D721Med (cell line): ENCODE measurements at regions not wholly inside any gene's neighbourhood (a gene's known extent, or its start where the extent isn't known, plus 50 kb on each side); places are given as distances from the start of the nearest gene placed in this dataset.

ENCODE experiments used
- DNase-seq: peaks from one replicate; pipeline ENCODE4 v3.0.0; 2011; ENCODE audit warnings: low spot score; ENCODE audit not compliant: insufficient read length
- FAIRE-seq: peaks from 2 replicates; lab custom pipeline; 2011; peaks lifted over from hg19 to GRCh38; lab: Jason Lieb, UNC
- TF ChIP-seq, protein P1 (sequence below): IDR thresholded peaks from 2 replicates; pipeline ENCODE4 v1.5.1; 2012; ENCODE audit warnings: mild to moderate bottlenecking, control low read depth; ENCODE audit not compliant: insufficient read depth; ENCODE audit errors: missing control alignments

DNA sequence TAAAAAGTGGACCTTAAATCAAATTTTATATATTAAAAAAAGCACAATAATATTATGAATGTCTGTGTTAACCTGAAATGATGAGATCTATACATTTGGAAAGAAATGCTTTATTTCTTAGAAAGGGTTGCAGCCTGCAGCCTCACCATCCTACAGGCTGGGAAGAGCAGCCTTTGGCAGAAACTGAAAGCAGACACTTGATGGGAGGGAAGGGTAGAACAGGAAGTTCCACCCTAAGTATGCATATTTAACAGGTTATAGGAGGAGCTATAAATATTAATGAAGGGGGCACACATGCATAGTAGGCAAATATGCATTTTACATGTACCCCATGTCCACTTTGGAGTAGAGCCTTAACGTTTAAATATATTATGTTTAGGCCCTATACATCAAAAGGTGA is 498.0 kb downstream of the FLRT2 start:
- FAIRE-seq (no peak), DNase-seq (no peak)
- TF ChIP-seq, protein P1, sequence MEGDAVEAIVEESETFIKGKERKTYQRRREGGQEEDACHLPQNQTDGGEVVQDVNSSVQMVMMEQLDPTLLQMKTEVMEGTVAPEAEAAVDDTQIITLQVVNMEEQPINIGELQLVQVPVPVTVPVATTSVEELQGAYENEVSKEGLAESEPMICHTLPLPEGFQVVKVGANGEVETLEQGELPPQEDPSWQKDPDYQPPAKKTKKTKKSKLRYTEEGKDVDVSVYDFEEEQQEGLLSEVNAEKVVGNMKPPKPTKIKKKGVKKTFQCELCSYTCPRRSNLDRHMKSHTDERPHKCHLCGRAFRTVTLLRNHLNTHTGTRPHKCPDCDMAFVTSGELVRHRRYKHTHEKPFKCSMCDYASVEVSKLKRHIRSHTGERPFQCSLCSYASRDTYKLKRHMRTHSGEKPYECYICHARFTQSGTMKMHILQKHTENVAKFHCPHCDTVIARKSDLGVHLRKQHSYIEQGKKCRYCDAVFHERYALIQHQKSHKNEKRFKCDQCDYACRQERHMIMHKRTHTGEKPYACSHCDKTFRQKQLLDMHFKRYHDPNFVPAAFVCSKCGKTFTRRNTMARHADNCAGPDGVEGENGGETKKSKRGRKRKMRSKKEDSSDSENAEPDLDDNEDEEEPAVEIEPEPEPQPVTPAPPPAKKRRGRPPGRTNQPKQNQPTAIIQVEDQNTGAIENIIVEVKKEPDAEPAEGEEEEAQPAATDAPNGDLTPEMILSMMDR = no peak

GRCh38 chr14:86027144-86027543 is 497.2 kb downstream of the FLRT2 start:
- DNase-seq (no peak), FAIRE-seq (no peak)
- TF ChIP-seq, protein P1 = no peak

GRCh38 chr14:86022031-86022629 is 492.2 kb downstream of the FLRT2 start:
- DNase-seq (no peak), FAIRE-seq (no peak)
- TF ChIP-seq, protein P1 = no peak

DNA sequence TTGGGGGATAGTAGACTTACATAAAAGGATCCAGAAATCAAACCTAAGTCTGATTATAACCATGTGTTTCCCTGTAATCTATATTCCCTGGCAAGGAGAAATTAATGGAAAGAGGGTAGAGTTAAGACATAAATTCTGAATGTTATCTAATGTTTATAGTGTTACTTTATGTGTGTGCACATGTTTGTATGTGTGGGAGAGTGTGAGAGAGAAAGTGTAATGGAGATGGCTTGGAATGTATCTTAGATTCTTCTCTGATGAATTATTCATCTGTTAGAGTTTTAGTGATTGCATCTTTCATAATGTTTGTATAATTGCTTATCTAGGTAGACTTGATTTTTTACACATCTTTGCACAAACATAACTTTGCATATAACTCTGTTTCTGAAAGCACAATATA is 490.9 kb downstream of the FLRT2 start:
- TF ChIP-seq, protein P1 = no peak
- no peak for FAIRE-seq
- no peak for DNase-seq

- TF ChIP-seq, protein P1 = no peak
- no peak for DNase-seq
- no peak for FAIRE-seq
Measured at GRCh38 chr14:86015941-86016340, 486.0 kb downstream of the FLRT2 start.

- FAIRE-seq (no peak), DNase-seq (no peak)
- TF ChIP-seq, protein P1 = no peak
Measured at GRCh38 chr14:86015511-86015910, 485.6 kb downstream of the FLRT2 start.

GRCh38 chr14:86013641-86014040 is 483.7 kb downstream of the FLRT2 start:
- TF ChIP-seq, protein P1 = no peak
- FAIRE-seq = no peak
- no peak for DNase-seq
